ENCODE measurements at regions not wholly inside any gene's neighbourhood (a gene's known extent, or its start where the extent isn't known, plus 50 kb on each side); places are given as distances from the start of the nearest gene placed in this dataset.

- TF ChIP-seq REST (IDR thresholded peaks at IDR 0.05) (no peak), RAD21 (conservative IDR thresholded peaks at IDR 0.05 in 1 of 2, IDR thresholded peaks at IDR 0.05 in 1 of 2) (no peak)
These were observed 394.5 kb downstream of the RAB28 start (continued) for GRCh38 chr4:13089659-13089998.

- Histone ChIP-seq H3K4me2 (no peak overlapping the region), H3K4me1 (no peaks in the 10 kb centered on the region), H3K27ac (no peak overlapping the region), H3K9me3 (no peaks in the 10 kb centered on the region), H3K4me3 (no peak overlapping the region)
- POLR2A ChIA-PET: no interaction called here
- DNase-seq (ENCODE audit: low read depth in 1 of 2, low spot score in 1 of 2) (no peak), FAIRE-seq (no peak), ATAC-seq (no peak)
- 2% methylated on average over 2 of the region's 2 CpGs for WGBS (ENCODE audit: missing lambda C conversion rate)
- CTCF ChIA-PET: no interaction called here
- TF ChIP-seq ELK1 (IDR thresholded peaks at IDR 0.05; ENCODE audit: low read depth, low read length) (no peak), HEYL (CRISPR knock-in tag; IDR thresholded peaks at IDR 0.05) (no peak), MAX (IDR thresholded peaks at IDR 0.05) (no peak), ATOH8 (CRISPR knock-in tag; IDR thresholded peaks at IDR 0.05; ENCODE audit: low read depth) (no peak), RNF2 (IDR thresholded peaks at IDR 0.05; ENCODE audit: borderline replicate concordance, low read depth) (no peak), JUN (IDR thresholded peaks at IDR 0.05) (no peak), BCL3 (IDR thresholded peaks at IDR 0.05) (no peak), TFCP2L1 (CRISPR knock-in tag; IDR thresholded peaks at IDR 0.05) (no peak), PHF8 (IDR thresholded peaks at IDR 0.05; ENCODE audit: borderline replicate concordance, low read depth) (no peak), HDAC2 (IDR thresholded peaks at IDR 0.05) (no peak)
These were observed 395.1 kb downstream of the RAB28 start for GRCh38 chr4:13088726-13089658.

- Histone ChIP-seq H3K4me3 (no peak overlapping the region), H3K27ac (no peak overlapping the region), H3K9me3 (no peaks in the 10 kb centered on the region), H3K4me2 (no peak overlapping the region), H3K4me1 (no peaks in the 10 kb centered on the region)
- FAIRE-seq (no peak), ATAC-seq (no peak), DNase-seq (ENCODE audit: low read depth in 1 of 2, low spot score in 1 of 2) (no peak)
- ChIA-PET POLR2A (no interaction called here), CTCF (no interaction called here)
- WGBS (ENCODE audit: missing lambda C conversion rate): 3% methylated on average over 1 of the region's 1 CpG
- TF ChIP-seq E2F6 (IDR thresholded peaks at IDR 0.05; ENCODE audit: borderline replicate concordance, low read depth) (no peak), SREBF2 (IDR thresholded peaks at IDR 0.05) (no peak), RCOR1 (IDR thresholded peaks at IDR 0.05; ENCODE audit: low read depth, low read length) (no peak), GATA3 (IDR thresholded peaks at IDR 0.05; ENCODE audit: borderline replicate concordance) (no peak), MYC (IDR thresholded peaks at IDR 0.05; ENCODE audit: borderline replicate concordance, low read length) (no peak), MAZ (IDR thresholded peaks at IDR 0.05; ENCODE audit: borderline replicate concordance, low read depth, low read length) (no peak), MAFK (IDR thresholded peaks at IDR 0.05; ENCODE audit: partially characterized antibody) (no peak), ZNF302 (CRISPR knock-in tag; IDR thresholded peaks at IDR 0.05) (no peak), PHF8 (IDR thresholded peaks at IDR 0.05; ENCODE audit: borderline replicate concordance, low read depth) (no peak), CTCF (IDR thresholded peaks at IDR 0.05) (no peak), TFCP2L1 (CRISPR knock-in tag; IDR thresholded peaks at IDR 0.05) (no peak), JUNB (IDR thresholded peaks at IDR 0.05) (no peak), CBX8 (IDR thresholded peaks at IDR 0.05) (no peak), HES2 (IDR thresholded peaks at IDR 0.05) (no peak), RFX5 (IDR thresholded peaks at IDR 0.05) (no peak)
These were observed 397.1 kb downstream of the RAB28 start for GRCh38 chr4:13087041-13087440.
